Neutrophil (primary cell): ENCODE measurements at regions not wholly inside any gene's neighbourhood (a gene's known extent, or its start where the extent isn't known, plus 50 kb on each side); places are given as distances from the start of the nearest gene placed in this dataset.

Source experiments
- H3K27ac ChIP-seq: fragments of 200-600 bp; sonication (generic); 2 replicates; pipeline ENCODE4 v1.5.1; 2016; ENCODE audit warnings: mild to moderate bottlenecking, moderate library complexity
- H3K27me3 ChIP-seq: fragments of 200-600 bp; sonication (generic); 2 replicates; pipeline ENCODE4 v1.6.0; 2016; ENCODE audit warnings: mild to moderate bottlenecking
- H3K36me3 ChIP-seq: fragments of 200-600 bp; sonication (generic); 2 replicates; pipeline ENCODE4 v1.5.1; 2017
- H3K4me1 ChIP-seq, 2 experiments: fragments of 200-600 bp in 1 of 2; sonication (generic) in 1 of 2; 1 replicate in 1 of 2; 2 replicates in 1 of 2; pipeline versions ENCODE4 v1.5.1 to v1.6.1; 2013 to 2016; ENCODE audit warnings: low read depth in 1 of 2, low read length in 1 of 2, mild to moderate bottlenecking in 1 of 2, moderate library complexity in 1 of 2; ENCODE audit not compliant: control insufficient read depth in 1 of 2, insufficient read depth in 1 of 2
- H3K4me3 ChIP-seq, 2 experiments: fragments of 200-600 bp in 1 of 2; sonication (generic) in 1 of 2; 1 replicate in 1 of 2; 2 replicates in 1 of 2; pipeline ENCODE4 v1.5.1; 2013 to 2016; ENCODE audit warnings: low read depth in 1 of 2, low read length in 1 of 2, mild to moderate bottlenecking in 1 of 2, moderate library complexity in 1 of 2
- H3K9me3 ChIP-seq: fragments of 200-600 bp; sonication (generic); 2 replicates; pipeline ENCODE4 v1.5.1; 2016
- TF ChIP-seq, protein P1 (sequence below): fragments of 200-600 bp; sonication (generic); IDR thresholded peaks from 2 replicates; pipeline ENCODE4 v1.5.1; 2016; ENCODE audit warnings: antibody characterized with exemption

DNA sequence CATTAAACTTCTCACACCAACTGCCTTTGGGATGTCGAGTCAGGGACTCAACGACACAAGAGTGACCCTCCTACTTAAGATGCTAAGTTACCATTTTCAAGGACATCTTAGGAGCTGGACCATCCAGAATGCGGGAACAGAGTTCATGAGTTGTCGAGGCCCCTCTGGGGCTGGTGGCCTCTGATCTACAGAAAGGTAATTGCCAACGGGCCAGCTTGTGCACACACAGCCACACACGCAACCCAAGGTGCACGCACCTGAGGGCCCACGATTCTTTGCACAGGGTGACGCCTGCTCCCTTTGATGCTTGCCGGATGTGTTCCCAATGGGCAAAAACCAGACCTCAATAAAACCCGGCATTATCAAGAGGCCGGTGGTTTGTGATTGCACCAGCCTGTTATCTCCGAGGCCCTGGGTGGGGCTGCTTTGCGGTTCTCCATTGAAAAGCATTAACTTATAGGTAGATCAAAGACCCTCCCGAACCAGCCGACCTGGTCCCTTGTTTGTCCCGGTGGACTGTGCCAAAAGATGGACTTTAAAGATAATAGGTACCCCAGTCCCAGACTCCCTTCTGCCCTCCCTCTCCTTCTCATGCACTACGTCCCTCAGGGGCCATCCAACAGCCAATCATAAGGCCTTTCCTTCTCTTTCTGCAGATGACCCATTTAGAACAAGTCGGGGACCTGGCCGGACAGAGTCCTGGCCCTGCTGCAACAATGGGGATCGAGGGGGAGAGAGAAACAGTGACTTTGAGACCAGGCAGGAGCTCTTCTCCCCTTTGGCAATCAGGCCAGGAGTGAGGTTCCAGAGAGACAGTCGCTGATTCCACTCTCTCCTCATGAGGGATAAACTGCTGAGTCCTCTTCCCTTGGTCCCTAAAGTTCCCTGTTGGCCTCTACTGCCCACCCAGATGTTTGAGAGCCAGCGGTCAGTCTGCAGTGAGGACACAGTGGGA, 292.5 kb downstream of the SOX9 start:
- Histone ChIP-seq H3K9me3 (no peaks in the 10 kb centered on the region), H3K4me3 (no peak overlapping the region)

DNA sequence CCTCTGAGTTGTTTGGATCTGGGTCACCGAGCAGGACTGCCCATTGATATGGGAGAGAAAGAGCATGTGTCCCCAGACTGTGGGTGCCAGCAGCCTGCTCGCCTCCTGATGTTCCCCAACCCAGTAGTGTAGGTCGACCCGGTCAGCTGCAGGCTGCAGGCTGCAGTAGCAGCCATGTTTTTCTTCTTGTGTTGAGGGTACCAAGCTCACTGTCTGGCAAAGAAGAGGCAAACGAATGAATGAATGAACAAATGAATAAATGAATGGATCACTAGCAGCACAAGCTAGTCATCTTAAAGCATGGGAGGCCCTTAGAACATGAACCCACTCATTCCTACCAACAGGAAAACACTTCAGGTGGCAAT, 293.2 kb downstream of the SOX9 start:
- no peaks in the 10 kb centered on the region for H3K27me3 ChIP-seq
- H3K36me3 ChIP-seq, result no peaks in the 10 kb centered on the region
- no peak overlapping the region for H3K27ac ChIP-seq
- H3K4me3 ChIP-seq, result no peak overlapping the region
- no peaks in the 10 kb centered on the region for H3K4me1 ChIP-seq
- no peaks in the 10 kb centered on the region for H3K9me3 ChIP-seq
- TF ChIP-seq, protein P1, sequence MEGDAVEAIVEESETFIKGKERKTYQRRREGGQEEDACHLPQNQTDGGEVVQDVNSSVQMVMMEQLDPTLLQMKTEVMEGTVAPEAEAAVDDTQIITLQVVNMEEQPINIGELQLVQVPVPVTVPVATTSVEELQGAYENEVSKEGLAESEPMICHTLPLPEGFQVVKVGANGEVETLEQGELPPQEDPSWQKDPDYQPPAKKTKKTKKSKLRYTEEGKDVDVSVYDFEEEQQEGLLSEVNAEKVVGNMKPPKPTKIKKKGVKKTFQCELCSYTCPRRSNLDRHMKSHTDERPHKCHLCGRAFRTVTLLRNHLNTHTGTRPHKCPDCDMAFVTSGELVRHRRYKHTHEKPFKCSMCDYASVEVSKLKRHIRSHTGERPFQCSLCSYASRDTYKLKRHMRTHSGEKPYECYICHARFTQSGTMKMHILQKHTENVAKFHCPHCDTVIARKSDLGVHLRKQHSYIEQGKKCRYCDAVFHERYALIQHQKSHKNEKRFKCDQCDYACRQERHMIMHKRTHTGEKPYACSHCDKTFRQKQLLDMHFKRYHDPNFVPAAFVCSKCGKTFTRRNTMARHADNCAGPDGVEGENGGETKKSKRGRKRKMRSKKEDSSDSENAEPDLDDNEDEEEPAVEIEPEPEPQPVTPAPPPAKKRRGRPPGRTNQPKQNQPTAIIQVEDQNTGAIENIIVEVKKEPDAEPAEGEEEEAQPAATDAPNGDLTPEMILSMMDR, result no peak

More for the DNA sequence above, 292.5 kb downstream of the SOX9 start:
- TF ChIP-seq, protein P1, result no peak
- no peaks in the 10 kb centered on the region for H3K27me3 ChIP-seq
- H3K36me3 ChIP-seq, result no peaks in the 10 kb centered on the region
- H3K27ac ChIP-seq, result no peak overlapping the region
- no peaks in the 10 kb centered on the region for H3K4me1 ChIP-seq

DNA sequence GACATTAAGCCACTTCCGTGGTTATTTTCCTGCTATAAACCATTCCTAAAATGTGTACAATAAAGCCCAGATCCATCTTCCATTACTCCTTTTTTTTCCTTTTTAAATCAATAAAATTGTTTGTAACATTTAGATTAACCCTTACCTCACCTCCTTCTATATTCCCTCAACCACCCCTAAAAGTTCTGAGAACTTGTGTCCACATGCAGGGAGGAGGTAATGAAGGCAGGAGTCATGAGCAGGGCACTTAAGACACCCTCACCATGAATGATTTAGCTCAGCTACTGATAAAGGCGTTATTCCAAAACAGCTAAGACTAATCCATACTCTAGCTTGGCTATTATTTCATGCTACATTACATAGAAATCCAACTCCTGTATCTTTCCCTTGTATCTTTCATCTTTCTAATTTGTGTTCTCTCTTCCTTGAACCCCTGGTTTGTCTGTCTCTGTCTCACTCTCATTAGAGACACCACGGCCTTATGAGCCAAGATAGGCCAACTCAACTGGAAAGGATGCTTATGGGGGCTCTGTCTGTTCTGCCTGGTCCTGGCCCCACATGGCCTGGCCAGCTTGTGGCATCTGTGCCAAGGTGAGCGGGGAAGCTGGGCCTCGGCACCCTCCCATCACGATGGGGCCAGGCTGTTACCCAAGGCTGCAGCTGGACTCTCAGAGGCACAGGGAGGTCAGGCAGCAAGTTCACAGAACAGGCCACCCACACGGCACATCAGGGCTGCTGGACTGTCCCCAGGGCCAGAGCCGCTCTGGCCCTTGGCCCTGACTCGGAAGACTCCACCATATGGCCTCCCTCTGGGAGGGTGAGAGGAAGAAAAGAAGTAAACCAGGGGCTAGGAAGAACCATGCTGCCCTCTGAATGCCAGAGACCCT, 294.4 kb downstream of the SOX9 start:
- no peaks in the 10 kb centered on the region for H3K9me3 ChIP-seq
- no peaks in the 10 kb centered on the region for H3K36me3 ChIP-seq
- no peaks in the 10 kb centered on the region for H3K27me3 ChIP-seq
- TF ChIP-seq, protein P1, result no peak
- no peaks in the 10 kb centered on the region for H3K4me1 ChIP-seq
- H3K4me3 ChIP-seq, result no peak overlapping the region
- H3K27ac ChIP-seq, result no peak overlapping the region

DNA sequence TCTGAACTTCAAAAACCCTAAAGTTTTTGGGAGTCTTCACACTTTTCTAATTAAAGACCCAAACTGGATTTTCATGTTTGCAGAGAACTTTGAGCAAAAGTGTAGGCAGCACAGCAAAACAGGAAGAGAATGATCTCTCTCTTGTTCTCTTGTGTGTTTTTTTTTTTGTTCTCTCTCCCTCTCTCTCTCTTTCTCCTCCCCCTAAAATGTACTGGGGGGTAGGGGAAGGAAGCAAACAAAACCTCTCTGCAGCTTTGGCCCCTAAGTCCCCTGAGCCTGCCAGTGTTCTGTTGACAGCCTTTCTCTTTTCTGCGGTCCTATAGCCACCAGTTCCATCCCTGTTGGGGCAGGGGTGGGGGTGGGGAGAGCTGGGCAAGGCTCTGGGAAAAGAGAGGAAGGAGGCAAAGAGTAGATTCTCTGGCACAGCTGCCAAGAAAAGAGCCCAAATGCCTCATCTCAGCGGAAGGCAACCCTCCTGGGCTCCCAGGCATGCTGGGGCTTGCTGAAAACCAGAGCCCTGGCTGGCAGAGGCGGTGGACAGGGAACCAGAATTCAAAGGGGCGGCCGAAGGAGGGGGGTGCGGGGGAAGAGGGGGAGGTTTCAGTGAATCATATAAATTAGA, 295.3 kb downstream of the SOX9 start:
- no peak overlapping the region for H3K27ac ChIP-seq
- TF ChIP-seq, protein P1, result no peak
- H3K9me3 ChIP-seq, result no peaks in the 10 kb centered on the region
- no peaks in the 10 kb centered on the region for H3K27me3 ChIP-seq
- H3K36me3 ChIP-seq, result no peaks in the 10 kb centered on the region
- no peak overlapping the region for H3K4me3 ChIP-seq
- no peaks in the 10 kb centered on the region for H3K4me1 ChIP-seq

DNA sequence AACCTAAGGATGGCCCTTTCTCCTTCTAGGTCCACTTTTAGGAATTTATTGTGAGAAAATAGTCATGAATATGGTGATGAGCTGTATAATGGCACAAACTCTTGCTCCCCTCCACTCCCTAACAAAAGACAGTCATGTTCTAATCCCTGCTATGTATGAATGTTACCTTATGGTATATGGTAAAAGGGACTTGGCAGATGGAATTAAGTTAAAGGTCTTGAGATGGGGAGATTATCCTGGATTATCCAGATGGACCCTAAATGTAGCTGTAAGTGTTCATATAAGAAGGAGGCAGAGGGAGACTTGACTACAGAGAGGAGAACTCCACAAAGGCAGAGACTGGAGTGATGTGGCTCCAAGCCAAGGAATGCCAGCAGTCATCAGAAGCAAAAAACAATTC, 296.1 kb downstream of the SOX9 start:
- TF ChIP-seq, protein P1, result no peak
- no peaks in the 10 kb centered on the region for H3K36me3 ChIP-seq
- no peaks in the 10 kb centered on the region for H3K4me1 ChIP-seq
- H3K27ac ChIP-seq, result no peak overlapping the region
- no peaks in the 10 kb centered on the region for H3K9me3 ChIP-seq
- H3K27me3 ChIP-seq, result no peaks in the 10 kb centered on the region
- no peak overlapping the region for H3K4me3 ChIP-seq
